CD14-positive monocyte (primary cell): ENCODE measurements at regions not wholly inside any gene's neighbourhood (a gene's known extent, or its start where the extent isn't known, plus 50 kb on each side); places are given as distances from the start of the nearest gene placed in this dataset.

Experiments
- DNase-seq, 3 donors: peaks; one replicate each; pipeline ENCODE4 v3.0.0-alpha.2; 2011 to 2022
- H2AFZ ChIP-seq: 2 replicates; pipeline ENCODE4 v1.6.0; 2012; ENCODE audit warnings: mild to moderate bottlenecking, low read depth, low read length, inconsistent platforms; ENCODE audit not compliant: insufficient read depth, poor library complexity, severe bottlenecking
- H3K27ac ChIP-seq, 2 donors: 1 replicate in 1 of 2; 2 replicates in 1 of 2; pipeline ENCODE4 v1.5.1; 2012 to 2013; ENCODE audit warnings: low read length in 2 of 2, control low read depth in 1 of 2, inconsistent platforms in 1 of 2, low read depth in 1 of 2, mild to moderate bottlenecking in 1 of 2
- H3K27me3 ChIP-seq, 2 donors: one replicate each; pipeline versions ENCODE4 v1.6.0 to v1.6.1; 2011 to 2013; ENCODE audit warnings: low read length in 2 of 2; ENCODE audit not compliant: control insufficient read depth in 2 of 2, insufficient read depth in 2 of 2
- H3K36me3 ChIP-seq, 2 donors: replicated peaks in 1 of 2; 1 replicate in 1 of 2; 2 replicates in 1 of 2; pipeline versions ENCODE4 v1.5.1 to v1.6.1; 2012 to 2013; ENCODE audit warnings: low read length in 2 of 2, control low read depth in 1 of 2, inconsistent platforms in 1 of 2, mild to moderate bottlenecking in 1 of 2; ENCODE audit not compliant: insufficient read depth in 2 of 2, control insufficient read depth in 1 of 2
- H3K4me1 ChIP-seq, 2 donors: 1 replicate in 1 of 2; 2 replicates in 1 of 2; pipeline versions ENCODE4 v1.5.1 to v1.6.1; 2012 to 2013; ENCODE audit warnings: low read length in 2 of 2, control low read depth in 1 of 2, inconsistent platforms in 1 of 2, mild to moderate bottlenecking in 1 of 2, moderate library complexity in 1 of 2; ENCODE audit not compliant: insufficient read depth in 2 of 2, control insufficient read depth in 1 of 2
- H3K4me2 ChIP-seq: replicated peaks from 2 replicates; pipeline ENCODE3; 2012; ENCODE audit warnings: low read length, moderate library complexity, mild to moderate bottlenecking; ENCODE audit not compliant: poor library complexity, severe bottlenecking; ENCODE audit errors: extremely low read depth
- H3K4me3 ChIP-seq, 3 experiments: fragments of 200-600 bp in 1 of 3; sonication (generic) in 1 of 3; replicated peaks in 1 of 3; 1 replicate in 2 of 3; 2 replicates in 1 of 3; pipeline ENCODE4 v1.5.1; 2011 to 2013; ENCODE audit warnings: low read length in 3 of 3, mild to moderate bottlenecking in 3 of 3, control low read depth in 2 of 3, low read depth in 2 of 3, inconsistent platforms in 1 of 3, moderate library complexity in 1 of 3
- H3K79me2 ChIP-seq: 2 replicates; pipeline ENCODE4 v1.6.0; 2012; ENCODE audit warnings: mild to moderate bottlenecking, control low read depth, inconsistent platforms, low read length, moderate library complexity; ENCODE audit not compliant: insufficient read depth
- H3K9ac ChIP-seq: 2 replicates; pipeline ENCODE4 v1.6.0; 2017; ENCODE audit warnings: low read length, mild to moderate bottlenecking; ENCODE audit not compliant: insufficient read depth, poor library complexity, severe bottlenecking
- H3K9me3 ChIP-seq, 2 donors: replicated peaks in 1 of 2; 1 replicate in 1 of 2; 2 replicates in 1 of 2; pipeline versions ENCODE4 v1.5.1 to v1.6.1; 2012 to 2013; ENCODE audit warnings: low read length in 2 of 2, control low read depth in 1 of 2; ENCODE audit not compliant: control insufficient read depth in 1 of 2, insufficient read depth in 1 of 2
- H4K20me1 ChIP-seq: 2 replicates; pipeline ENCODE4 v1.6.0; 2012; ENCODE audit warnings: mild to moderate bottlenecking, low read length, control low read depth, moderate library complexity; ENCODE audit not compliant: insufficient read depth
- H3K27ac Mint-ChIP-seq, 7 donors: one replicate each; pipeline ENCODE4 v1.8.0; 2020; ENCODE audit warnings: mild to moderate bottlenecking in 7 of 7, mixed read lengths in 7 of 7, moderate library complexity in 6 of 7, inconsistent platforms in 2 of 7
- H3K27me3 Mint-ChIP-seq, 3 donors: one replicate each; pipeline ENCODE4 v1.8.0; 2021 to 2022; ENCODE audit warnings: low read depth in 3 of 3, mild to moderate bottlenecking in 3 of 3, mixed read lengths in 3 of 3, moderate library complexity in 3 of 3, inconsistent platforms in 1 of 3
- H3K36me3 Mint-ChIP-seq, 2 donors: one replicate each; pipeline ENCODE4 v1.8.0; 2020; ENCODE audit warnings: mixed read lengths in 2 of 2, inconsistent platforms in 1 of 2, mild to moderate bottlenecking in 1 of 2
- H3K4me1 Mint-ChIP-seq: one replicate; pipeline ENCODE4 v1.8.0; 2020; ENCODE audit warnings: mild to moderate bottlenecking, mixed read lengths
- H3K4me3 Mint-ChIP-seq, 2 donors: one replicate each; pipeline ENCODE4 v1.8.0; 2020; ENCODE audit warnings: mild to moderate bottlenecking in 2 of 2, mixed read lengths in 2 of 2, moderate library complexity in 1 of 2
- H3K9me3 Mint-ChIP-seq, 7 donors: one replicate each; pipeline ENCODE4 v1.8.0; 2020 to 2022; ENCODE audit warnings: mixed read lengths in 7 of 7, mild to moderate bottlenecking in 6 of 7, moderate library complexity in 6 of 7, inconsistent platforms in 2 of 7
- WGBS: methylation state at CpG from one replicate; pipeline ENCODE4 v1.1.5; 2013; ENCODE audit warnings: missing lambda C conversion rate; ENCODE audit not compliant: insufficient coverage; 5-methylcytosine and 5-hydroxymethylcytosine counted together
- intact Hi-C, 2 donors: fragments of 100-400 bp; cut with micrococcal nuclease; formaldehyde crosslinking; loops; one replicate each; pipeline versions ENCODE4 v1.15.0 to v1.15.1; 2023
- TF ChIP-seq, protein P1 (sequence below): fragments of 200-600 bp; IDR thresholded peaks from one replicate; pipeline ENCODE4 v1.8.0; 2022; ENCODE audit warnings: antibody characterized with exemption, mild to moderate bottlenecking

- Histone ChIP-seq H2AFZ (no peak overlapping the region), H3K9me3 (no peaks in the 10 kb centered on the region), H3K79me2 (no peaks in the 10 kb centered on the region), H3K27ac (no peak overlapping the region), H3K4me3 (no peak overlapping the region), H3K9ac (no peak overlapping the region), H4K20me1 (no peaks in the 10 kb centered on the region), H3K36me3 (no peaks in the 10 kb centered on the region), H3K27me3 (no peaks in the 10 kb centered on the region), H3K4me2 (no peak overlapping the region), H3K4me1 (no peaks in the 10 kb centered on the region)
- H3K27ac Mint-ChIP-seq: no peak overlapping the region
- 87% methylated on average over 3 of the region's 5 CpGs for WGBS
- H3K27me3 Mint-ChIP-seq: peaks cover 0 to 2% (median 0%) of the 10 kb centered on the region in 3 donors
- H3K36me3 Mint-ChIP-seq: no peaks in the 10 kb centered on the region
- intact Hi-C loops: no loop called here
- no peak for DNase-seq
- TF ChIP-seq, protein P1, sequence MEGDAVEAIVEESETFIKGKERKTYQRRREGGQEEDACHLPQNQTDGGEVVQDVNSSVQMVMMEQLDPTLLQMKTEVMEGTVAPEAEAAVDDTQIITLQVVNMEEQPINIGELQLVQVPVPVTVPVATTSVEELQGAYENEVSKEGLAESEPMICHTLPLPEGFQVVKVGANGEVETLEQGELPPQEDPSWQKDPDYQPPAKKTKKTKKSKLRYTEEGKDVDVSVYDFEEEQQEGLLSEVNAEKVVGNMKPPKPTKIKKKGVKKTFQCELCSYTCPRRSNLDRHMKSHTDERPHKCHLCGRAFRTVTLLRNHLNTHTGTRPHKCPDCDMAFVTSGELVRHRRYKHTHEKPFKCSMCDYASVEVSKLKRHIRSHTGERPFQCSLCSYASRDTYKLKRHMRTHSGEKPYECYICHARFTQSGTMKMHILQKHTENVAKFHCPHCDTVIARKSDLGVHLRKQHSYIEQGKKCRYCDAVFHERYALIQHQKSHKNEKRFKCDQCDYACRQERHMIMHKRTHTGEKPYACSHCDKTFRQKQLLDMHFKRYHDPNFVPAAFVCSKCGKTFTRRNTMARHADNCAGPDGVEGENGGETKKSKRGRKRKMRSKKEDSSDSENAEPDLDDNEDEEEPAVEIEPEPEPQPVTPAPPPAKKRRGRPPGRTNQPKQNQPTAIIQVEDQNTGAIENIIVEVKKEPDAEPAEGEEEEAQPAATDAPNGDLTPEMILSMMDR: no peak
- no peak overlapping the region for H3K4me3 Mint-ChIP-seq
- H3K4me1 Mint-ChIP-seq: no peaks in the 10 kb centered on the region
- H3K9me3 Mint-ChIP-seq: peaks cover 0 to 5% (median 2%) of the 10 kb centered on the region in 7 donors
These were observed 132.4 kb downstream of the CHD9NB start for GRCh38 chr16:52920331-52920730.

- TF ChIP-seq, protein P1: no peak
- Mint-ChIP-seq H3K36me3 (no peaks in the 10 kb centered on the region), H3K4me1 (no peaks in the 10 kb centered on the region), H3K27ac (no peak overlapping the region), H3K9me3 (peaks cover 0 to 2% (median 0%) of the 10 kb centered on the region in 7 donors), H3K27me3 (peaks cover 0 to 2% (median 0%) of the 10 kb centered on the region in 3 donors), H3K4me3 (no peak overlapping the region)
- Histone ChIP-seq H3K4me3 (no peak overlapping the region), H3K36me3 (no peaks in the 10 kb centered on the region), H3K4me2 (no peak overlapping the region), H4K20me1 (no peaks in the 10 kb centered on the region), H3K9me3 (no peaks in the 10 kb centered on the region), H2AFZ (no peak overlapping the region), H3K27ac (no peak overlapping the region), H3K27me3 (no peaks in the 10 kb centered on the region), H3K4me1 (no peaks in the 10 kb centered on the region), H3K9ac (no peak overlapping the region), H3K79me2 (no peaks in the 10 kb centered on the region)
- intact Hi-C loops: loop anchor here (5.0 kb wide), 1 partner anchor 722 kb away; no protein-coding TSS in a partner anchor
- WGBS: 60% methylated on average over 1 of the region's 2 CpGs
- DNase-seq: no peak
These were observed 138.3 kb downstream of the CHD9NB start for GRCh38 chr16:52914428-52914827.
